H9 (cell line): ENCODE measurements at regions not wholly inside any gene's neighbourhood (a gene's known extent, or its start where the extent isn't known, plus 50 kb on each side); places are given as distances from the start of the nearest gene placed in this dataset.

Experiments used
- DNase-seq: peaks from one replicate; pipeline ENCODE4 v3.0.0-alpha.2; 2017
- H2AFZ ChIP-seq: one replicate; pipeline ENCODE4 v1.6.1; 2013; ENCODE audit warnings: mild to moderate bottlenecking, low read length, control low read depth, moderate library complexity
- H2AK5ac ChIP-seq: 2 replicates; pipeline ENCODE4 v1.6.1; 2013; ENCODE audit warnings: low read length, control low read depth, mixed read lengths; ENCODE audit not compliant: insufficient read length
- H2BK120ac ChIP-seq: one replicate; pipeline ENCODE4 v1.6.1; 2013; ENCODE audit warnings: low read depth, mild to moderate bottlenecking, low read length, control low read depth, inconsistent platforms; ENCODE audit not compliant: poor library complexity, severe bottlenecking
- H2BK12ac ChIP-seq: 2 replicates; pipeline ENCODE4 v1.6.1; 2013; ENCODE audit warnings: low read length, control low read depth, mixed read lengths, low read depth; ENCODE audit not compliant: insufficient read length
- H2BK15ac ChIP-seq: 2 replicates; pipeline ENCODE4 v1.6.1; 2013; ENCODE audit warnings: low read depth, low read length, control low read depth
- H2BK20ac ChIP-seq: one replicate; pipeline ENCODE4 v1.6.1; 2013; ENCODE audit warnings: low read depth, mild to moderate bottlenecking, low read length, control low read depth, inconsistent platforms; ENCODE audit not compliant: poor library complexity, severe bottlenecking
- H2BK5ac ChIP-seq: 2 replicates; pipeline ENCODE4 v1.6.1; 2013; ENCODE audit warnings: low read length, control low read depth, mixed read lengths; ENCODE audit not compliant: insufficient read length
- H3K14ac ChIP-seq: 2 replicates; pipeline ENCODE4 v1.6.1; 2013; ENCODE audit warnings: low read length, control low read depth; ENCODE audit not compliant: insufficient read depth
- H3K18ac ChIP-seq: 2 replicates; pipeline ENCODE4 v1.6.1; 2013; ENCODE audit warnings: low read depth, mild to moderate bottlenecking, mixed read lengths, low read length, control low read depth; ENCODE audit not compliant: insufficient read length
- H3K23ac ChIP-seq: 2 replicates; pipeline ENCODE4 v1.6.1; 2013; ENCODE audit warnings: low read length, control low read depth, mixed read lengths, low read depth; ENCODE audit not compliant: insufficient read length
- H3K23me2 ChIP-seq: 2 replicates; pipeline ENCODE4 v1.6.1; 2013; ENCODE audit warnings: low read depth, mild to moderate bottlenecking, mixed read lengths, low read length, control low read depth; ENCODE audit not compliant: insufficient read length, poor library complexity, severe bottlenecking
- H3K27ac ChIP-seq: 2 replicates; pipeline ENCODE4 v1.5.1; 2013; ENCODE audit warnings: low read length, control low read depth, mixed read lengths, low read depth; ENCODE audit not compliant: insufficient read length
- H3K27me3 ChIP-seq: 2 replicates; pipeline ENCODE4 v1.6.1; 2013; ENCODE audit warnings: low read length, control low read depth, inconsistent platforms; ENCODE audit not compliant: insufficient read depth
- H3K4ac ChIP-seq: 2 replicates; pipeline ENCODE4 v1.6.1; 2013; ENCODE audit warnings: low read depth, mild to moderate bottlenecking, control low read depth, inconsistent platforms, low read length, moderate library complexity
- H3K4me1 ChIP-seq: 2 replicates; pipeline ENCODE4 v1.6.1; 2013; ENCODE audit warnings: low read length, control low read depth, inconsistent platforms; ENCODE audit not compliant: insufficient read depth
- H3K4me2 ChIP-seq: 2 replicates; pipeline ENCODE4 v1.6.1; 2013; ENCODE audit warnings: low read length, control low read depth, mixed read lengths; ENCODE audit not compliant: insufficient read length, insufficient read depth
- H3K56ac ChIP-seq: 2 replicates; pipeline ENCODE4 v1.6.1; 2013; ENCODE audit warnings: low read depth, mild to moderate bottlenecking, mixed read lengths, low read length, control low read depth; ENCODE audit not compliant: insufficient read length
- H3K79me1 ChIP-seq: 2 replicates; pipeline ENCODE4 v1.6.1; 2013; ENCODE audit warnings: low read depth, mild to moderate bottlenecking, moderate library complexity, low read length, control low read depth, inconsistent platforms; ENCODE audit not compliant: insufficient read depth, poor library complexity, severe bottlenecking
- H3K79me2 ChIP-seq: 2 replicates; pipeline ENCODE4 v1.6.1; 2013; ENCODE audit warnings: low read length, control low read depth, inconsistent platforms; ENCODE audit not compliant: insufficient read depth
- H3K9ac ChIP-seq: 2 replicates; pipeline ENCODE4 v1.6.1; 2013; ENCODE audit warnings: low read length, control low read depth, mixed read lengths; ENCODE audit not compliant: insufficient read length; ENCODE audit errors: extremely low read depth
- H3K9me3 ChIP-seq: one replicate; pipeline ENCODE4 v1.6.1; 2013; ENCODE audit warnings: low read depth, low read length, inconsistent platforms; ENCODE audit not compliant: control insufficient read depth
- H3T11ph ChIP-seq: one replicate; pipeline ENCODE4 v1.6.1; 2013; ENCODE audit warnings: mild to moderate bottlenecking, low read length, control low read depth, inconsistent platforms
- H4K20me1 ChIP-seq: one replicate; pipeline ENCODE4 v1.6.1; 2013; ENCODE audit not compliant: control insufficient read depth, insufficient read length, insufficient read depth
- H4K5ac ChIP-seq: 2 replicates; pipeline ENCODE4 v1.6.1; 2013; ENCODE audit warnings: low read depth, mild to moderate bottlenecking, mixed read lengths, low read length, control low read depth; ENCODE audit not compliant: insufficient read length
- H4K8ac ChIP-seq: replicated peaks from 2 replicates; pipeline ENCODE4 v1.6.1; 2013; ENCODE audit warnings: low read length, control low read depth, mixed read lengths, low read depth; ENCODE audit not compliant: insufficient read length
- H4K91ac ChIP-seq: 2 replicates; pipeline ENCODE4 v1.6.1; 2013; ENCODE audit warnings: low read depth, mild to moderate bottlenecking, moderate library complexity, mixed read lengths, low read length, control low read depth; ENCODE audit not compliant: insufficient read length
- H3K27ac Mint-ChIP-seq, 3 experiments: 2 replicates in 2 of 3; 3 replicates in 1 of 3; pipeline ENCODE4 v1.8.0; 2020 to 2021; ENCODE audit warnings: mixed read lengths in 3 of 3, mild to moderate bottlenecking in 1 of 3, moderate library complexity in 1 of 3
- H3K27me3 Mint-ChIP-seq: 2 replicates; pipeline ENCODE4 v1.8.0; 2021; ENCODE audit warnings: low read depth, mild to moderate bottlenecking, moderate library complexity, mixed read lengths
- H3K36me3 Mint-ChIP-seq, 3 experiments: 2 replicates in 2 of 3; 3 replicates in 1 of 3; pipeline ENCODE4 v1.8.0; 2020 to 2021; ENCODE audit warnings: low read depth in 3 of 3, mixed read lengths in 3 of 3; ENCODE audit not compliant: insufficient read depth in 1 of 3
- H3K4me1 Mint-ChIP-seq, 2 experiments: 2 replicates each; pipeline ENCODE4 v1.8.0; 2020; ENCODE audit warnings: mixed read lengths in 2 of 2
- H3K4me3 Mint-ChIP-seq, 2 experiments: 2 replicates in 1 of 2; 3 replicates in 1 of 2; pipeline ENCODE4 v1.8.0; 2020 to 2021; ENCODE audit warnings: mild to moderate bottlenecking in 2 of 2, mixed read lengths in 2 of 2, moderate library complexity in 1 of 2
- H3K9me3 Mint-ChIP-seq, 2 experiments: 2 replicates in 1 of 2; 3 replicates in 1 of 2; pipeline ENCODE4 v1.8.0; 2020; ENCODE audit warnings: mild to moderate bottlenecking in 2 of 2, mixed read lengths in 2 of 2, moderate library complexity in 1 of 2
- CTCF ChIP-seq: fragments of 200-600 bp; sonication (generic); conservative IDR thresholded peaks from 3 replicates; pipeline ENCODE4 v1.8.0; 2021; ENCODE audit warnings: antibody characterized with exemption, mild to moderate bottlenecking
- WGBS: extraction: QIAGEN DNeasy Blood & Tissue Kit; methylation state at CpG from one replicate; pipeline ENCODE4 v1.1.7; 2013; ENCODE audit warnings: missing lambda C conversion rate, low lambda C conversion rate, mixed read lengths; ENCODE audit not compliant: insufficient read length; ENCODE audit errors: extremely low coverage; 5-methylcytosine and 5-hydroxymethylcytosine counted together

- Mint-ChIP-seq H3K27ac (no peak overlapping the region), H3K27me3 (no peaks in the 10 kb centered on the region), H3K9me3 (no peaks in the 10 kb centered on the region; a peak in 1 of 5 replicates), H3K4me3 (no peak overlapping the region), H3K4me1 (no peaks in the 10 kb centered on the region), H3K36me3 (no peaks in the 10 kb centered on the region)
- no peaks in the 10 kb centered on the region for H3K9me3 ChIP-seq
- H3K23me2 ChIP-seq = no peaks in the 10 kb centered on the region
- no peak overlapping the region for H2BK12ac ChIP-seq
- H3T11ph ChIP-seq = no peak overlapping the region
- H3K27ac ChIP-seq = no peak overlapping the region
- no peak overlapping the region for H3K56ac ChIP-seq
- TF ChIP-seq CTCF = no peak
- no peaks in the 10 kb centered on the region for H4K20me1 ChIP-seq
- no peak overlapping the region for H3K14ac ChIP-seq
- H2BK5ac ChIP-seq = no peak overlapping the region
- no peak overlapping the region for H3K4ac ChIP-seq
- no peak overlapping the region for H2AFZ ChIP-seq
- no peak overlapping the region for H3K4me2 ChIP-seq
- no peaks in the 10 kb centered on the region for H3K79me2 ChIP-seq
- no peak overlapping the region for H2AK5ac ChIP-seq
- H3K4me1 ChIP-seq = no peaks in the 10 kb centered on the region
- H3K18ac ChIP-seq = no peak overlapping the region
- no peak overlapping the region for H4K8ac ChIP-seq
- H2BK120ac ChIP-seq = no peak overlapping the region
- DNase-seq = no peak
- no peak overlapping the region for H3K23ac ChIP-seq
- WGBS = no CpG with 5 or more reads among the region's 5 CpGs
- no peaks in the 10 kb centered on the region for H3K27me3 ChIP-seq
- no peaks in the 10 kb centered on the region for H3K79me1 ChIP-seq
- no peak overlapping the region for H4K5ac ChIP-seq
- no peak overlapping the region for H3K9ac ChIP-seq
- no peak overlapping the region for H2BK15ac ChIP-seq
- no peak overlapping the region for H2BK20ac ChIP-seq
- no peak overlapping the region for H4K91ac ChIP-seq
Observed at GRCh38 chr21:16424331-16424751, 694.6 kb downstream of the USP25 start.
